ENCODE measurements at regions not wholly inside any gene's neighbourhood (a gene's known extent, or its start where the extent isn't known, plus 50 kb on each side); places are given as distances from the start of the nearest gene placed in this dataset.

GRCh38 chr17:13395346-13395745, 206.4 kb downstream of the HS3ST3A1 start:
- no peak overlapping the region for H3K4me3 ChIP-seq (ENCODE audit: low read depth, low read length)
- no peak for TF ChIP-seq CTCF (IDR thresholded peaks at IDR 0.05; ENCODE audit: low read depth, low read length)

DNA sequence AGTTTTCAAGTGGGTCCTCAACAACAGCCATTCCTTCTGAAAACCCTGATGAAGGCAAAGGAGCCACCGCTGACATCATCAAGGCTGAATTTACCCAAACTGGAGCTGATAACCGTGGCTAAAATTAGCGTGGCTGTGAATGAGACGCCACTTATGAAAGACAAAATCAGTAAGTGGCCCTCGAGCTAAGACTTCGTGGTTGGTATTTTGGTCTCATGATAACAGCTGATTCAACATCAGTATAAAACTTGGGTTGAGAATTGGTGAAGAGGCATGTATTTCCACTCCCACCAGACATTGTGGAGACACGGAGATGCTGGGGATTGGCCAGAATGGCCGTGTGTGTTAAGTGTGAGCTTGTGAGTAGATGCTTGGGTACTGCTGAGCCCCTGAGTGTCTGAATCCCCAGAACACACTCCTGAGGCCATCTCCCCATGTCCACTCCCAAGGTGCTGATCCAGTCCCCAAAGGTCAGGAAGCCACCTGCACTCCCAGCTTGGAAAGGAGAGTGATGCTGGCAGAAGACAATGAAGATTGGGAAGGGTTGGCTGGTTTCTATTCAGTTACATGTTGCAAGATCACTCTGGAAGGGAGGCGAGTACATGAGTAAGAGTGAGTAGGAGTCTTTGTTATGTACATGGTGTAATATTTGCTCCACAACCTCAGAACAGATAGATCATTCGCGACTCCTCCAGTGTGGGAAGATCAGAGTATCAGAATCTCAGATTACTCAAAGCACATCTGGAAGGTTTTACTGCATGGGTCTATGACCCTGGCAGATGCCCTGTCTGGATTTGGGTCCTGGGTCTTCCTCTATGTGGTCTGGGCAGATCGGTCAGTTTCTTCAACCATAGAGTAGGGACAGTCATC, 207.7 kb downstream of the HS3ST3A1 start:
- H3K4me3 ChIP-seq (ENCODE audit: low read depth, low read length) = no peak overlapping the region
- TF ChIP-seq CTCF (IDR thresholded peaks at IDR 0.05; ENCODE audit: low read depth, low read length) = no peak

DNA sequence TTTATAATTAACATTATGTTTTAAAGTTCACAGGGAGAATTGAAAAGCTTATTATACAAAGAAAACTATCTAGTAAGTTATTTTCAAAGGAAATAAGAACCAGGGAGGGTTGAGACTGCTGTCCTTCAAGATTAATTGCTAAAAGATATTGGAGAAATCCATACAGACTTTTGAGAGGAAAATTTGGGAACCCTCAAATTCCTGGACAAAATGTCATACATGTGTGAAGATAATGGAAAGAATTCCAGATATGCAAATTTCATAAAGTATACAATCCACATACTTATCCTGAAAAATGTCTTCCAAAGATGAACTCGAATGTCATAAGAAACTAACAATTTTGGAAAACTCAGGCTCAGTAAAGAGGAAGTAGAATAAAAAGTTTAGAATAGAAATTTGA, 213.8 kb downstream of the HS3ST3A1 start:
- no peak for TF ChIP-seq CTCF (IDR thresholded peaks at IDR 0.05; ENCODE audit: low read depth, low read length)
- no peak overlapping the region for H3K4me3 ChIP-seq (ENCODE audit: low read depth, low read length)

DNA sequence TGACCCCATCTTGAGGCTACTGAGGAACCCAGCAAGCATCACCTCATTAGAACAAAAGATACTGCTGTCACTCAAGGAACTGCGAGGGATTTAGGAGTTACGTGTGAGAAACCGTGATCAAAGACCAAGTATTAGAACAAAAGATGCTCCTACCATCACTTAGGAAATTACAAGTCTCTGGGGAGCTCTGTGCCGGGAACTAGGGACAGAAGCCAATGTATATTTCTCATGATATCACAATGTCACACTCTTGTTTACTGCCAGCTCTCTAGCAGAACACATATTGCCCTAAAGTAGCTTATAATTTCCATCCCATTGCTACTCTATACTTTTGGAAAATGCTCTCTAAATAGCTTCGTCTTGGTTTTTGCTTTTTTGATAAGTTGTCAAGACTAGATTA, 214.5 kb downstream of the HS3ST3A1 start:
- TF ChIP-seq CTCF (IDR thresholded peaks at IDR 0.05; ENCODE audit: low read depth, low read length) = no peak
- no peak overlapping the region for H3K4me3 ChIP-seq (ENCODE audit: low read depth, low read length)

GRCh38 chr17:13385481-13385911, 216.2 kb downstream of the HS3ST3A1 start:
- no peak overlapping the region for H3K4me3 ChIP-seq (ENCODE audit: low read depth, low read length)
- TF ChIP-seq CTCF (IDR thresholded peaks at IDR 0.05; ENCODE audit: low read depth, low read length) = no peak

DNA sequence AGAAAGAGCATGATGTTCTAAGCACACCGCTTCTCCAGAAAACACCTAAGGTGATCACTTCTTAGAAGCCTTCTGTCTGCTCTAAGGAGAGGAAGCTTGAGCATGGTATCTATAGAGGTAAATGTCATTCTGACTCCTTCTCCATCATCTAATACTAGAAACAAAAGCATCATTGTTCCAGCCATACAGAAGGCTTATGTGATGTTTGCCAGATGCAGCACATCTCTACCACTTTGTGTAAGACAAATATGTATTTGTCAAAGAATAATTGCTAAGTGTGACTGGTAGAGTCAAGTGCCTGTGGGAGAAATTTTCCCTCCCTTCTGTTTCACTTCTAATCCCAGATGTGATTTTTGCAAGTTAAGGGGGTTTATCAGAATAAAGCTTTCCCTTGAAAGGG, 217.1 kb downstream of the HS3ST3A1 start:
- no peak for TF ChIP-seq CTCF (IDR thresholded peaks at IDR 0.05; ENCODE audit: low read depth, low read length)
- no peak overlapping the region for H3K4me3 ChIP-seq (ENCODE audit: low read depth, low read length)

DNA sequence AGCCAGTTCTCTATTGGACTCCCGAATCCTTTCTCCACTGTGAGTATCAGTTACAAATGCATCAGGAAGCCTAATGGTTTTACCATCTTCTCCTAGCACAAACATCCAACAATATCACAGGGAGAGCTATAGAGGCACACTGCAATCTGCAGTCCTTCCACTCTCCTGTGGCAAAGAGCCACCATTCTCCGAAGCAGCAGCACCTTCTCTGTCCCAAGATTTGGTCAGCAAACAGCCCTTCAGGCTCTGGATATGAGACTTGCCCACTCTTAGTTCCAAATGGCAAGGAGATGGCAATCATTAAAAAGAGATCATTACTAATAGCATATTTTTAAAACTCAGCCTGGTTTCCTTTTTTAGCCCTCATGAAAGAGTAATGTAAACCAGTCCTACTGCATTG, 223.4 kb downstream of the HS3ST3A1 start:
- no peak overlapping the region for H3K4me3 ChIP-seq (ENCODE audit: low read depth, low read length)
- no peak for TF ChIP-seq CTCF (IDR thresholded peaks at IDR 0.05; ENCODE audit: low read depth, low read length)

Measured in WI38 (cell line).